HG03354 (cell line): ENCODE measurements at regions not wholly inside any gene's neighbourhood (a gene's known extent, or its start where the extent isn't known, plus 50 kb on each side); places are given as distances from the start of the nearest gene placed in this dataset.
A peak's percentile ranks its signal among the peaks of the same experiment; 100 is the strongest.

Source experiments
- ATAC-seq: cut with Tn5 transposase; IDR thresholded peaks from one replicate; pipeline ENCODE4 v1.9.1; 2021; ENCODE audit warnings: mild to moderate bottlenecking; ENCODE audit not compliant: unreplicated experiment, poor library complexity, severe bottlenecking

DNA sequence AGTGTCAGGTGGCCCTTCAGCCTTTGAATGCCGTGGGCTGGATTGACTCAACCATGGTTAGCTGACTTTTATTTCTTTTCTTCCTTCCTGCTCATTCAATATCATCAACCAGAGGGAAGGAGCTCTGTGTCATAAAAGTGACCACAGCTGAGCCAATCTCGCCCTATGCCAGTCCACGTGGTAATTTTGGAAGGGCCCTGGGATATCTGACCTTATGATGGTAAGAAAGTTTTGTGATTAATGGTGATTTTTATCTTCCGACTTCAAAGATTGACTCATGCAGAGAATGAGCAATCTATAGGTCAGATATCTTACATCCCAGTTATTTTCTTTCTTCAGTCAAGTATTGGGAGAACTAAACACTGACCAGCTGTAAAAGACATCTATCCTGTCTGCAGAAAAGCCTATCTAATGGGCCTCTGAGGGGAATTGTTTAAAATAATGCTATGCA, 170.3 kb downstream of the ZC3H11B start:
- ATAC-seq: no peak

DNA sequence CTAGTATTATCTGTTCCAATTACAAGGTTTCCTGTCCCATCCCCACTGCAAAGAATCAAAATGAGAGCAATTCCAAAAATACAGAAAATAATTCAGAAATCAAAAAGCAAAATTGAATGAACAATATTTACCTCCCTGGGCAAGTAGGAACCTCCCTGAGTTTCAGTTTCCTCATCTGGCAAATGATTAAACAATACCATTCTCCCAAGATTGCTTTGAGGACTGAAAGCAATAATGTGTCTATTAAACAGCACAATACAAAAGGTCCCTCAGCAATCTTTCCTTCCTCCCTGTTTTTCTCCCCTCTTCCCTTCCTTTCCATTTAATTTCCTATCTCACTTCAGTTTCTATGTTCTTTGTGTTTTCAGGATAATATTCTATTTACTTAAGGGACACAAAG, 171.0 kb downstream of the ZC3H11B start:
- ATAC-seq: no peak

DNA sequence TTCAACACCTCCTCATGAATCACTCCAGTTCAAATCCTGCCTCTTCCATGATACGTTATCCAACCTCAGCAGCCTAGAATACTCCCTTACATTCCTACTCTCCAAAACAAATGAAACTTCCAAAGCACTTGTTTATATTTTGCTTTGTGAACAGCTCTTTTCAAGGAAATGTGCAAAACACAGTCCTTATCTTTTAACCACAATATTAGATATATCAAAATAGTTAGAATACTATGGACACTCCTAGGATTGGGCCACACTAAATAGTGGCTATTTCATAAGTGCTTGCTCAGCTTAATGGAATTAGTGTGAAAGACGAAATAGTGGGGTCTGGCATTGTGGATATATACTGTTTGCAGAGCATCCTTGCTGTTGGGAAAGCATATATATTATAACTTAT, 173.5 kb downstream of the ZC3H11B start:
- ATAC-seq: no peak

DNA sequence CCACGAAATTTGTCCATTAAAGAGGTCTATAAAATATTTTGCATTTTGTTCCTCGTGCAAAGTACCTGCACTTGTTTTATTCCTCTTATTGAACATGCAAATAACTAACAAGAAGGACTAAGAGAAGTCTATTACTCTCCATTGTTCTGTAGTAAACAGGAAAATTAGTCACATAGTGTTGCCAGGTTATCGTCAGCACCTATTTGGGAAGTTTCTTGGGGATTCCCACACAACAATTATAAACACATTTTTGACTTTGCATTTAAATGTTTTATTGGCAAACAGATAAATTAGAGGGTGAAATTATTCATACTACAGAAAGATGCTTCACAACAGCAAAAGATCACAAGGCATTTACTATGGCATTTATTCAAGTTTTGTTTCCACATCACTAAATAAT, 174.5 kb downstream of the ZC3H11B start:
- ATAC-seq: no peak

DNA sequence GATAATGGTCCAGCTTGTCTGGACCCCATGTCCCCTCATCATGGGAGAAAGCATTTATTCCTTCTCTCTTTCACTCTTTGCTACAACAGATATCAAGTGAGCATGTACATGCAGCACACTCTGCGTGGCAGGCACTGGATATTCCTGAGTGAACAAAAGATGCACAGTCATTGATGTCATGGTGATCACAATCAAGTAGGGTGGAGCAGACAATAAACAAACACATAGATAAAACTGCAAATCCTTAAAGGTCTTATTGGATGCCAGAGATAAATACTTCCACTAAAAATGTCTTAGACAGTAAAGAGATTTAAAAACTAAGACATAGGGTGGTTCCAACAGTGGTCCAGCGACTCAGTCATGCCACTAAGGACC, 178.0 kb downstream of the ZC3H11B start:
- no peak for ATAC-seq

DNA sequence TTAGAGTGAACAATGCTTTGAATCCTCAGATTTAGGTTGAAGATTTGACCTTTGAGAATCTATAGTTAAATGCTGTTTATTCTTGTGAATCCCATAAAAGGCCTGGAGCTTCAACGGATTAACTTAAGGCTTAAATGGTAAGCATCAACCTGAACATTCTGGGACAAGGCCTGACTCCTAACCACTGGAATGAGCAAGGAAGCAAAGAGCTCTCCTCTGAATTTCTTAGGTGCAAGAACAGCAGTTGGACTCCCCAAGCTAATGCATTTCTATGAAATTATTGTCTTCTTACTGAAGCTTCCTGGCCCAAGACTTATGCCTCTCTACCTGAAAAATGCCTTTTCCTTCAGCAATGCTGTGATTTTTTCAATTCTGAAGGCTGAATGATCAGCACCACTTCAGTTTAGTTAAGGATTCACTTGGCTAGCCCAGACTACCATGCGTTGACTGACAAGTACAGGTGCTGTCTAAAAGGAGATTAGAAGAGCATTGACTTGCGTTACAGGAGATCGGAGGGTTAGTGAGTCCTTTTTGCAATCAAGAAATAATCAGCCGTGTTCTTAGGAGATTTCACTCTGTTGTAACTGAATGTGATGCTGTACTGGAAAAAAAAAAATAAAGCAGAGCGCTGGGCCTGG, 178.5 kb downstream of the ZC3H11B start:
- no peak for ATAC-seq

DNA sequence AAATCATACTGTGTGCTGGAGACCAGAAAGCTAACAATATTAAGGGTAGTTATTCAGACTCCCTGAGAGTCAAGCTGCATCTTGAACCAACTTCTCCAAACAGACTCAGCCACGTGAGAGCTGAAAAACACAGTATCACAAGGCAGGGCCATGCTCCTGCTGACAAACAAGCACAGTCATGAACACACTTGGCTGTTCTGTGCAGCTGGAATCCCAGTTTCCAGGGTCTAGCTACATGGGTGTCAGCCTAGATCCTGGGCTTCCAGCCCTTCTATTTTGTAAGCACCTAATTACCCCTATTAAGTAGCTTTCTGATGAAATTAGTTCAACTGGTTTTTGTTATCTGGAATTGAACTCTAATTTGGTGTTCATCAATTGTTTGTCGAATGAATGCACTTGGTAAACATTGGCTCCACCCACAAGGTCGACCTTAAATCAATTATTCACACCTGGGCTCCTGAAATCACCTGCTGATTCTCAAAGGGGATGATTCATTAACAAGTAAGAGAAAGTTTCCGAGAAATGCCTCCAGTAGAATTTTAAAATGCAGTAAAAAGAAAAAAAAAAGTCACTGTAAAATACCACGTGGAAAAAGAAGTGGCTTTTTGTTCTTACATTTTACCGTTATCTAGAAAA, 179.3 kb downstream of the ZC3H11B start:
- ATAC-seq: no peak

DNA sequence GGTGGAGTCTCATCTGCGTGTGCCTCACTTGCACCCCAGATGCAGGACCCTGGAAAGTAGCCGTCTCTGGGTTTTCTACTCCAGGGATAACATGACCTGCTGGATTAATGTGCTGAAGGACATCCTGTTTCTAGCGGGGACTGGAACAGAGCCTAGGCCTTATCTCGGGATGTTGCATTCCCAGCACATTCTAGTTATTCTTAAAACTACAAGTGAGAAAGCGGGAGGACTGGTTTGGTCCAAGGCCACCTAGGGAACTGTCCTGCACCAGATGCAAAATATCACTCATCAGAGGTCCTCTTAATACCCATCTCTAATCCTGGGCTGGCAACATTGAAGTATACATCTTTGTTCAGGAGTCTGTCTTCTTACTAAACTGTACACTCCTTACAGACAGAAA, 179.9 kb downstream of the ZC3H11B start:
- ATAC-seq: no peak

DNA sequence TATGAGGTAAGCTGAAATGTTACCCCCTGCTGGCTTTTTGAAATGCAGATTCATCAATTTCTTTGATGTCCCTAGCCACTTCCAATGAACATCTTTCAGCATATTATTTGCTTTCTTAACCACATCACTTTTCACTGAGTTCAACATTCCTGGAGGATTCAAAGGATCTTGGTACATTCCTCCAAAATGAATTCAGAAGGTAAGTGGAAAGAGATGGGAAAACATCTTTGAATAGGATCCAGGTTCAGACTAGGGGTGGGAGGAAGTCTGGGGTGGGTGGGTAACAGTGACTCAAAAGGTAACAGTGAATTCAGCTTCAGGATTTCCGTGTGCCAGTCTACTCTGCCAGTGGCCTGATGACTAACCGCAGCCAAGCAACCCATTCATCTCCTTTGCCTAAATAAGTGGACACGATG, 180.7 kb downstream of the ZC3H11B start:
- ATAC-seq: no peak

DNA sequence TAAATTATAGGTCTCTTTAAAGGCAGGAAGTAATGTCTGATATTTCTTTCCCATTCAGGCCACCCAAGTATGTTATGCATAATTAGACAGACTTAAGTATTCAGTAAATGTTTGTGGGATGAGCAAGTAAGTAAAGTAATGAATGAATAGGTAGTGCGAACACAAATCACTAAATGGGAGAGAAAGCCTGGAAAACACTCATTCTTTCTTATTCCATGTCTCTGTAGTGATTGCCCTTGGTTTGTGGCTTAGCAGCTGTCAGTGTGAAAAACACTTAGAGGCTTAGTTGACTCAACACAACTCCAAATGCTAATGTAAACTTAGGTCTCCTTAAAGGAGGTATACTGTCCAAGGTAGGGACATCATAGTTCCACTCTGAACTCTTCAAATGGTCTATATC, 182.5 kb downstream of the ZC3H11B start:
- ATAC-seq: no peak

DNA sequence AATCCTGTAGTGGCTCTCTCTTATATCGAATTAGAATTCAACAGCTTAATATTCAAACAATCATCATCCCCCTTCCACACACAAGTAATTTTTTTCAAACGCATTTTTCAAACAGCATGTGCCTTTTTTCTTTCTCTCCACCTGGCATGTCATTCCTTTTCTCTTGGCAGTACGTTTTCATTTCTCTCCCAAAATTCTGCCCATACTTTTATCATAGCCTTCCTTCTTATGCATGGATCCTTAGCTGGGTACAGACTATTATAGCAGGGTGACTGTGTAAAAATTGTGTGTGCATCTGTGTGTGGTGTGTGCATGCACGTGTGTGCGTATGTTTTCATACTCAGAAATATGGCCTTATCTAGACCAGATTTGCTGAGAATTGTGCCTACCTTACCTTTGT, 184.3 kb downstream of the ZC3H11B start:
- ATAC-seq: no peak

DNA sequence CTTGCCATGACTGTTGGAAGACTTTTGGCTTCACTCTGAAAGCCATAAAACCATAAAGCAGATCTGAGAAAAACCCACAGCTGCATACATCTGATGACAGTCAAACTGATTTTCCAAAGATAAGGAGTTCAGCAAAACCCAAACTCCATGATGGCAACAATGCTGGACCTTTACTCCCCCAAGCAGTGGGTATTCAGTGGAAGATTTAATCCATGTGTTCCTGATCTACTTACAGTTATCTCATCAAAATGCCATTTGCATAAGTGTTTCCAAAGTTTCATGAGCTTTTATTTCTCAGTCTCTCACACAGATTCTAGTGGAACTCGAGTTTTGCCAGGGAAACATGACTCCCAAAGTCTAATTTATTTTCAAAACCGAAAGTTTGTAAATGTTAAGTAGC, 184.9 kb downstream of the ZC3H11B start:
- no peak for ATAC-seq

DNA sequence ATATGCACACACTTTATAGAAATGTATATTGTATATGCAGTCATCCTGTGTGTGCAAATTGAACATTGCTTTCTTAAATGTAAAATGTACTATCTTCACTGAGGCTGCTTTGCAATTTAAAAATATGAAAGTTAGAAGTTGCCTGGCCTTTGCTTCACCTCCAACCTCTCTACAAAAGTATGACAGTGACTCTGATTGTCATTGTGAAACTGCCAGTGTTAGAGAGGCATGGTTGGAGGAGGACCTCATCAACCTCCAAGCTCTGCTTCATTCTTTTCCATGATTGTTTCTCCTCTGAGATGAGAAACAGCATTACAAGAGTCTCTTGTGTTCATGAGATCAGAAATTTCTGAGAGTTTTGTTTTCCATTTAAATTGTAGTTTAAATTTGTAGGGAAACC, 185.5 kb downstream of the ZC3H11B start:
- no peak for ATAC-seq

DNA sequence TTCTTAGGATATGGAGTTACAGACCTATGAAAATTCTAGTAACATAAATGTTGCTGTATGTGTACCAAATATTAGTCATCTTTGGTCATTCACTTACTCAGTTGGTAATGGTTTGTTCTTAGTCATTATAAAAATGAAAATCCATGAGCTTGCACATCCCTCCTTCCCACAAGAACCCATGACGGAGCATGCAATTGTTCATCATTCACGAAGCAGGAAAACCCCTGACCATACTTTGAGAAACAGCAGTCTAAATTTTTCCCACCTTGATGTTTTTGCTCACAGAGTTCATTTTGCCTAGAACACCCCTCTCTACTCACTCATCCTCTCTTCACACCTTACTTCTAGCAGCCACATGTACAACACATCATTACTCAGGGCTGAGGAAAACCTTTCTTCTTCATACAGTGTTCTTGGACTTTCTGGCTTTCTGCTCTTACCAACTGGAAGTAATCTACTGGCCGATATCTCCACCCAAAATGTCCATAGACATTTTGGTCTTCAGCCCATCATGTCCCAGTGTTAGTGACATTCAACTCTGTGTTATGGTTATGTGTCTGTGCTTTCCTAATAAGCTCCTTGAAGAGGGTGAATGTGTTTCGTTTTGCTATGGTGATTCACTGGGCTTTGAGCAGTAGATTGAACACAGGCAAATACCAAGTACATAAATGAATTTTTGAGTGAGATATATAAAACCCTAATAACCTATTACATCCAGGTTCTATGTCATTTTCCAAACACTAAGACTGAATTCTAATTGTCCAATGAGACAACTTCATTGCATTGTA, 189.9 kb downstream of the ZC3H11B start:
- no peak for ATAC-seq

DNA sequence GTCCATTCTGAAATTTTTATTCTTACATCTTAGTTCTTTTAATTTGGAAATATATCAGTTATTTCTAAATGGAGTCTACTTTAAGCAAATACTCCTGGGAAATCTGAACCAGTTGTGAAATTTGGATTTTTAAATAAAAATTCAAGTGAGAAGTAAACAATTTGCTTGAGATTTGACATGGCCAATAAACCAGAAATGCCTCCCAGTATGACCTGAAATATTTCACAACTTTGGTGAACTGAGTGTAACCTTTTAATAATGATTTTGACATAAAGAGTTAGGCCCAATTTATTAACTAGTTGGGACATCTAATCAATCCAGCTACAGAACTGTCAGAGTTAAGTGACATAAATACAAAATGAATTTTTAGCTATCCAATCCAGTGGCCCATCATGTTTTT, 192.0 kb downstream of the ZC3H11B start:
- ATAC-seq: no peak

DNA sequence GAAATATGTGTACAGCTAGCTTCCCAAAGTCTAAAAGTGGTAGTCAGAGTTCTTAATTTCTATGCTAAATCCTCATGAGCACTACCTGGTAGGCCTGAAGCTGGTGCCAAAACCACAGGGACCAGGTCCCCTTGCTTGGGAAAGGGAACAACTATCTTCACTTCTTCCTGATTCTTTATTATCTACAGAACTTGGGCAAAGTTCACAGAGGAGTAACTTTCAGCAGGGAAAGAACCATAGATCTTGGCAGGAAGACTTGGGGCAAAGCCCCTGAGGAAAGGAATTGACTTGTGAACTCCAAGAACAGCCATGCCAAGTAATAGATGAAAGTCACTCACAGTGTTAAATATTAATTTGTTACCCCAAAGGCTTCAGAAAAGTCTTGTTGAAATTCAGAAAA, 193.0 kb downstream of the ZC3H11B start:
- no peak for ATAC-seq

DNA sequence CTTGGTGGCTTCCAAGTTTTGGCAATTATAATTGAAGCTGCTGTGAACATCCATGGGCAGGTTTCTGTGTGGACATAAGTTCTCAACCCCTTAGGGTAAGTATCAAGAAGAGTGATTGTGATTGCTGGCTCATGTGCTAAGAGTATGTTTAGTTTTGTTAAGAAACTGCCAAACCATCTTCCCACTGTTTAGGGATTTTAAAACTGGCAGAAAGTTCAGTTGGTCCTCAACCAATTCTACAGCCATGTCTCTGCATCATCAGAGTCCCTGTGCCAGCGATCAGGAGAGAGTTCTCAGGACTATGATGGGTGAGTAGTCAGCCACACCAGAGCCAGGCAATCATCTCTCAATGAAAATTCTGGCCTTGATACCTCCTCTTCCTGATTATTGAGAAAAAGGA, 193.8 kb downstream of the ZC3H11B start:
- ATAC-seq: no peak

DNA sequence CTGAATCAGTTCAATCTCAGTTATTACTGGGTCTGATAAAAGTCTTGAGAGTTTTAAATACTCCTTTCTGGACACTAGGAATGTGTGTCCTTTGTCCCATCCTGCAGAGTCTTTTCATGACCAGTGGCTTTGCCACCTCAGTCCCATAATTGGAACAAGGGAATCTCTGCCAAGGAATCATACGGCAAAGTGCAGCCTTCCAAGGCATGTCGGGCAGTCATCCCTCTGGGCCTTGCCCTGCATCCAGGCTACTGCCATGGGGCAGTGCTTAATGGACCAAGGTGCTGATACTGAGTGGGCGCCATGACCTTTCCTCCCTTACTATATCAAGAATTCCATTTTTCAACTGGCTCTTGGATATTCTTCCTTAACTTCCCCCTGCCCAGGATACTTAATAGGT, 195.3 kb downstream of the ZC3H11B start:
- ATAC-seq: no peak

DNA sequence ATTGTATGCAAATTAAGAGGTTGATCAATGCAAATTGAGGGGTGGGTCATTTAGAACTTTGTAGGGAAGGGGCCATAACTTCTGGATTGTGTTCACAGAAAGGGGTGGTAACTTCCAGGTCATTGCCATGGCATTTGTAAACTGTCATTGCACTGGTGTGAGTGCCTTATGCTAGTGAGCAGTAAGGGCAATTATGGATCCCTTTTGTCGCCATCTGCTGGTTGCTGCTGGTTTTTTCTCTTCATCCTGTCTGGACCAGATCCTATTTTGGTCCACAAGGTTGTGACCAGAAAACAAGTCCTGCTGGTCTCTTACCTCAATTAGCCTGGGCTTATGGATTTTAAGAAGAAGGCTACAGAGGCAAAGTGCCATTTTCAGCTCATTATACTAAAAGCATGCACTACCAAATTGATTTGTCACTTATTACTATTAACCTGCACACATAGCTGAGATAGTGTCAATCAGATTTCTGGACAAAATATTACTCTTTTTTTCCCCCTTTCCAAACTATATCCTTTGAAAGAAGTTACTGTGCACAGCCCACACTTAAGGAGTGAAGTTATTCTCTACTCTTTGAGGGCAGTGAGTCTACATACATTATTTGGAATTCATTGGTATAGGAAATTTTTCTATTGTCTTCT, 196.2 kb downstream of the ZC3H11B start:
- ATAC-seq: peak; percentile 97

DNA sequence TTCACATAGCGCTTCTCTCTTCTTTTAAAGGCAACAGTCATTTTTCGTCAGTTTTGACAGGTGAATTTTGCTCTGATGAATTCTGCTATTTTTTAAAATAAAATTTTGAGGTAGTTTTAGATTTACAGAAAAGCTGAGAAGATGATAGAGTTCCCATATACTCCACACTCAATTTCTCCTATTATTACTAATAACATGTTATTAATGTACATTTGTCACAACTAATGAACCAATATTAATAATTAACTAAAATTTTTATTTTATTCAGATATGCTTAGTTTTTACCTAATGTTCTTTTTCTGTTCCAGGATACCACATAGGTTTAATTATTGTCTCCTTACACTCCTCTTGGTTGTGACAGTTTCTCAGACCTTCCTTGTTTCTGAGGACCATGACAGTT, 197.0 kb downstream of the ZC3H11B start:
- ATAC-seq: no peak

DNA sequence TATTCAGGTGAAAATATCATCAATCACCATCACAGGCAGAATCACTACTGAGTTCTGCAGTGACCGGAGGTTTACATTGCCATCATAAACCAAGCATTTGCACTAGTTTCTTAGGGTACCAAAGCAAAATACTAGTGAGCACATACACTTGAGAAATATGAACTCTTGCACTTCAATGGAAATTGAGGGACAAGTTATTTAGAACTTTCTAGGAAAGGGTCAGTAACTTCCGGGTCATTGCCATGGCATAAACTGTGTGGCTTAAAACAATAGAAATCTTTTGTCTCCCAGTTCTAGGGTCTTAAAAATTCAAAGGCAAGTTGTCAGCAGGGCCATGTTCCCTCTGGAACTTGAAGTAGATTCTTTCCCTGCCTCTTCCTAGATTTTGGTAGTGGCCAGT, 197.5 kb downstream of the ZC3H11B start:
- no peak for ATAC-seq
